T follicular helper cell (primary cell): ENCODE measurements at regions not wholly inside any gene's neighbourhood (a gene's known extent, or its start where the extent isn't known, plus 50 kb on each side); places are given as distances from the start of the nearest gene placed in this dataset.
"Not testable (repeated sequence)": the region's sequence is repeated elsewhere in the genome, so short reads cannot be mapped to it uniquely, and the experiment has no call there.

ENCODE experiments used
- DNase-seq: peaks from one replicate; pipeline ENCODE4 v3.0.0-alpha.2; 2020; ENCODE audit warnings: low read depth

GRCh38 chr7:66413379-66414114, 208.4 kb downstream of the TPST1 start:
- DNase-seq, result peak; percentile 82

- no peak for DNase-seq
Measured at GRCh38 chr7:66415659-66416265, 210.6 kb downstream of the TPST1 start.

GRCh38 chr7:66418537-66418936, 210.1 kb upstream of the KCTD7 start:
- DNase-seq, result no peak

GRCh38 chr7:66419210-66419609, 209.5 kb upstream of the KCTD7 start:
- no peak for DNase-seq

GRCh38 chr7:66421830-66422475, 206.7 kb upstream of the KCTD7 start:
- DNase-seq, result no peak

GRCh38 chr7:66423729-66424128, 205.0 kb upstream of the KCTD7 start:
- no peak for DNase-seq

GRCh38 chr7:66426332-66426731, 202.3 kb upstream of the KCTD7 start:
- DNase-seq, result no peak

GRCh38 chr7:66426996-66427395, 201.7 kb upstream of the KCTD7 start:
- DNase-seq, result no peak

GRCh38 chr7:66427956-66428355, 200.7 kb upstream of the KCTD7 start:
- DNase-seq, result no peak

- DNase-seq, result no peak
Measured at GRCh38 chr7:66429498-66430163, 199.1 kb upstream of the KCTD7 start.

GRCh38 chr7:66430164-66430545, 198.5 kb upstream of the KCTD7 start:
- DNase-seq, result no peak

GRCh38 chr7:66438703-66439405, 189.8 kb upstream of the KCTD7 start:
- DNase-seq, result not testable (repeated sequence)

- DNase-seq, result no peak
Measured at GRCh38 chr7:66442385-66442784, 186.3 kb upstream of the KCTD7 start.

GRCh38 chr7:66443946-66444345, 184.7 kb upstream of the KCTD7 start:
- DNase-seq, result no peak

GRCh38 chr7:66447007-66447406, 181.7 kb upstream of the KCTD7 start:
- DNase-seq, result not testable (repeated sequence)

- not testable (repeated sequence) for DNase-seq
Measured at GRCh38 chr7:66450814-66451213, 177.9 kb upstream of the KCTD7 start.

- DNase-seq, result not testable (repeated sequence)
Measured at GRCh38 chr7:66451713-66452112, 177.0 kb upstream of the KCTD7 start.

- DNase-seq, result no peak
Measured at GRCh38 chr7:66452165-66452564, 176.5 kb upstream of the KCTD7 start.

- DNase-seq, result no peak
Measured at GRCh38 chr7:66453340-66453739, 175.3 kb upstream of the KCTD7 start.

- DNase-seq, result no peak
Measured at GRCh38 chr7:66454600-66455225, 174.0 kb upstream of the KCTD7 start.

- not testable (repeated sequence) for DNase-seq
Measured at GRCh38 chr7:66455432-66455831, 173.2 kb upstream of the KCTD7 start.

GRCh38 chr7:66456431-66456830, 172.2 kb upstream of the KCTD7 start:
- not testable (repeated sequence) for DNase-seq
